ENCODE measurements at regions not wholly inside any gene's neighbourhood (a gene's known extent, or its start where the extent isn't known, plus 50 kb on each side); places are given as distances from the start of the nearest gene placed in this dataset.

DNA sequence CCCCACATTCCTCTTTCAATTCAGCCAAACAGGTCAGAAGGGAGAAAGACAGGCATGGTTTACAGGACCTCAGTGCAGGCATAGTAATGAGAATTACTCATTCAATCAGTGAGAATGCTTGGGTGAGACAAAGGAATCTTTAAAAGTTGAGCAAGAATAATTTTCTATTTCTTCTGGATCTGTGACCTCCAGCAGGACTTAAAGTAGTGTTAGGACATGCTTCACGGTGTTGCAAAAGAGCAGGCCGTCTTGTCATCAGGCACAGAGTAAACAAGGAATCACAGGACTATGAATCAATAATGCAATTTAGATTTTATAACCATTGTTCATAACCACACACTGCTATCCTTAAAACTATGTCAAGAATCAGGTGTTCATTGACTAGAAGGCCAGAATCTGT lies 130.6 kb upstream of the GLRA2 start:
- Histone ChIP-seq H3K27ac (ENCODE audit: low read depth, low read length) (no peak overlapping the region), H3K4me3 (ENCODE audit: low read depth, low read length) (no peak overlapping the region), H3K27me3 (ENCODE audit: control insufficient read depth, insufficient read depth, low read length) (no peaks in the 10 kb centered on the region), H3K9me3 (ENCODE audit: control insufficient read depth, insufficient read depth, low read length) (no peaks in the 10 kb centered on the region)
- CTCF ChIA-PET, result no interaction called here
- no peak for DNase-seq (ENCODE audit: low read depth, low spot score)
- TF ChIP-seq, protein P1, sequence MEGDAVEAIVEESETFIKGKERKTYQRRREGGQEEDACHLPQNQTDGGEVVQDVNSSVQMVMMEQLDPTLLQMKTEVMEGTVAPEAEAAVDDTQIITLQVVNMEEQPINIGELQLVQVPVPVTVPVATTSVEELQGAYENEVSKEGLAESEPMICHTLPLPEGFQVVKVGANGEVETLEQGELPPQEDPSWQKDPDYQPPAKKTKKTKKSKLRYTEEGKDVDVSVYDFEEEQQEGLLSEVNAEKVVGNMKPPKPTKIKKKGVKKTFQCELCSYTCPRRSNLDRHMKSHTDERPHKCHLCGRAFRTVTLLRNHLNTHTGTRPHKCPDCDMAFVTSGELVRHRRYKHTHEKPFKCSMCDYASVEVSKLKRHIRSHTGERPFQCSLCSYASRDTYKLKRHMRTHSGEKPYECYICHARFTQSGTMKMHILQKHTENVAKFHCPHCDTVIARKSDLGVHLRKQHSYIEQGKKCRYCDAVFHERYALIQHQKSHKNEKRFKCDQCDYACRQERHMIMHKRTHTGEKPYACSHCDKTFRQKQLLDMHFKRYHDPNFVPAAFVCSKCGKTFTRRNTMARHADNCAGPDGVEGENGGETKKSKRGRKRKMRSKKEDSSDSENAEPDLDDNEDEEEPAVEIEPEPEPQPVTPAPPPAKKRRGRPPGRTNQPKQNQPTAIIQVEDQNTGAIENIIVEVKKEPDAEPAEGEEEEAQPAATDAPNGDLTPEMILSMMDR (IDR thresholded peaks at IDR 0.05; ENCODE audit: low read depth, low read length), result no peak
- POLR2A ChIA-PET, result no interaction called here

DNA sequence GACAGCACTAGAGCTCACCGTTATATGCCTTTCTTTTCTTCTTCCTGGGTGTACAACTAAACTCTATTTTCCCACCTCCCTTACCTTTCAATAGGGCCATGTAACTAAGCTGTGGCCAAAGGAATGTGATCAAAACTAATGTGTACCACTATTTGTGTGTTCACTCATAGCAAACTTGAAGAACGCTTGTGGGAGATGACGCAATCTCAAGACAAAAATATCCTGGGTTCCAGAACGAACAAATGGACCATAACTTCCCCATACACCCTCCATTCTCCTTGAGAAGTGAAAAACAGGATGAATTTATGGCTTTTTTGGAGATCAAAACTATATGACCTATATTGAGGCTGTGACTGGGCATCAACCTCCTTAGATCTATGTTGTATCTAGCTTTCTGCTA lies 139.7 kb upstream of the GLRA2 start:
- H3K4me3 ChIP-seq (ENCODE audit: low read depth, low read length), result no peak overlapping the region
- TF ChIP-seq, protein P1 (IDR thresholded peaks at IDR 0.05; ENCODE audit: low read depth, low read length), result no peak
- CTCF ChIA-PET, result no interaction called here
- H3K9me3 ChIP-seq (ENCODE audit: control insufficient read depth, insufficient read depth, low read length), result no peaks in the 10 kb centered on the region
- no peak for DNase-seq (ENCODE audit: low read depth, low spot score)
- POLR2A ChIA-PET, result no interaction called here
- no peak overlapping the region for H3K27ac ChIP-seq (ENCODE audit: low read depth, low read length)
- H3K27me3 ChIP-seq (ENCODE audit: control insufficient read depth, insufficient read depth, low read length), result no peaks in the 10 kb centered on the region

DNA sequence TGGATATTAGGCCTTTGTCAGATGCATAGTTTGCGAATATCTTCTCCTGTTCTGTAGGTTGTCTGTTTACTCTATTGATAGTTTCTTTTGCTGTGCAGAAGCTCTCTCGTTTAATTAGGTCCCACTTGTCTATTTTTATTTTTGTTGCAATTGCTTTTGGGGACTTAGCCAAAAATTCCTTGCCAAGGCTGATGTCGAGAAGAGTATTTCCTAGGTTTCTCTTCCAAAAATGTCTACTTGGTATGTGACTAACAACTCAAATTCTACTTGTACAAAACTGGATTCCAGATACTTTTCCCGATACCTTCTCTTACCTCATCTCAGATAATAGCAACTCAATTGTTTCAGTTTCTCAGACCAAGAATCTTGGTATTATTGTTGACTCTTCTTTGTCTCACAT lies 142.4 kb upstream of the GLRA2 start:
- H3K4me3 ChIP-seq (ENCODE audit: low read depth, low read length), result no peak overlapping the region
- TF ChIP-seq, protein P1 (IDR thresholded peaks at IDR 0.05; ENCODE audit: low read depth, low read length), result no peak
- CTCF ChIA-PET, result no interaction called here

DNA sequence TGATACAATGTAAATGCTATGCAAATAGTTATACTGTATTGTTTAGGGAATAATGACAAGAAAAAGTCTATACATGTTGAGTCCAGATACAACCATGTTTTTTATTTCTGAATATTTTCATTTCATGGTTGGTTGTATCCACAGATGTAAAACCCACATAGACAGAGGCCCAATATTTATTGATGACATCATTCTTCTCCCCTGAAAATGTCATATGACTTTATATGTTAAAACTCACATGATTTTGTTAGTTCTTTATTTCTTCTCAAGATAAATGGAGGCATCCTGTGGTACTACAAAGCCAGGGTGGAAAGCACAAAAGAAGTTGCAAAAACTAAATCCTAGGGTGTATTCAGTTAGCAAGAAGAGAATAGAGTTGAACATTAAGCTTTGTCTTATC lies 149.3 kb upstream of the GLRA2 start:
- Histone ChIP-seq H3K27me3 (ENCODE audit: control insufficient read depth, insufficient read depth, low read length) (no peaks in the 10 kb centered on the region), H3K9me3 (ENCODE audit: control insufficient read depth, insufficient read depth, low read length) (no peaks in the 10 kb centered on the region), H3K27ac (ENCODE audit: low read depth, low read length) (no peak overlapping the region), H3K4me3 (ENCODE audit: low read depth, low read length) (no peak overlapping the region)
- ChIA-PET POLR2A (no interaction called here), CTCF (no interaction called here)
- TF ChIP-seq, protein P1 (IDR thresholded peaks at IDR 0.05; ENCODE audit: low read depth, low read length), result no peak
- DNase-seq (ENCODE audit: low read depth, low spot score), result no peak

More for the DNA sequence above, 142.4 kb upstream of the GLRA2 start:
- Histone ChIP-seq H3K27me3 (ENCODE audit: control insufficient read depth, insufficient read depth, low read length) (no peaks in the 10 kb centered on the region), H3K9me3 (ENCODE audit: control insufficient read depth, insufficient read depth, low read length) (no peaks in the 10 kb centered on the region), H3K27ac (ENCODE audit: low read depth, low read length) (no peak overlapping the region)
- DNase-seq (ENCODE audit: low read depth, low spot score), result no peak
- POLR2A ChIA-PET, result no interaction called here

DNA sequence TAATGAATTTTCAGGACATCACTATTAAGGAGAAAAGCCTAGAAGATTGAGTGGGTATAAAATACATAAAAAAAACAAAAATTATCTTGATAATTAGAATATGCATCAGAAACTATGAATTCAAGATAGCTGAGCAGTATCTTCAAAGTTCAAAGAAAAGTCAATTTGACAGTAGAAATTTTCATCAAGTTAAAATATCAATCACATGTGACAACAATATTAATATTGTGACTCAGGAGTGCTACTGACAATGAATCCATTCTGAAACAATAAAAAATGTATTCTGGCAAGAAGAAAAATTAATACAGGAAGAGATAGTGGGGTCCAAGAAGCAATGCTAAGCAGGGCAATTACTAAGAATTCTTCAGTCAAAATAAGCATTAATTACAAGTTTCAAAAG lies 151.9 kb upstream of the GLRA2 start:
- no peak overlapping the region for H3K27ac ChIP-seq (ENCODE audit: low read depth, low read length)
- POLR2A ChIA-PET, result no interaction called here
- H3K27me3 ChIP-seq (ENCODE audit: control insufficient read depth, insufficient read depth, low read length), result no peaks in the 10 kb centered on the region
- TF ChIP-seq, protein P1 (IDR thresholded peaks at IDR 0.05; ENCODE audit: low read depth, low read length), result no peak
- CTCF ChIA-PET, result no interaction called here
- H3K9me3 ChIP-seq (ENCODE audit: control insufficient read depth, insufficient read depth, low read length), result no peaks in the 10 kb centered on the region
- no peak overlapping the region for H3K4me3 ChIP-seq (ENCODE audit: low read depth, low read length)
- no peak for DNase-seq (ENCODE audit: low read depth, low spot score)

All from AG04450 (cell line).